HG03196 (cell line): ENCODE measurements at regions not wholly inside any gene's neighbourhood (a gene's known extent, or its start where the extent isn't known, plus 50 kb on each side); places are given as distances from the start of the nearest gene placed in this dataset.

ENCODE experiments used
- ATAC-seq: cut with Tn5 transposase; IDR thresholded peaks from one replicate; pipeline ENCODE4 v1.9.1; 2021; ENCODE audit not compliant: unreplicated experiment

DNA sequence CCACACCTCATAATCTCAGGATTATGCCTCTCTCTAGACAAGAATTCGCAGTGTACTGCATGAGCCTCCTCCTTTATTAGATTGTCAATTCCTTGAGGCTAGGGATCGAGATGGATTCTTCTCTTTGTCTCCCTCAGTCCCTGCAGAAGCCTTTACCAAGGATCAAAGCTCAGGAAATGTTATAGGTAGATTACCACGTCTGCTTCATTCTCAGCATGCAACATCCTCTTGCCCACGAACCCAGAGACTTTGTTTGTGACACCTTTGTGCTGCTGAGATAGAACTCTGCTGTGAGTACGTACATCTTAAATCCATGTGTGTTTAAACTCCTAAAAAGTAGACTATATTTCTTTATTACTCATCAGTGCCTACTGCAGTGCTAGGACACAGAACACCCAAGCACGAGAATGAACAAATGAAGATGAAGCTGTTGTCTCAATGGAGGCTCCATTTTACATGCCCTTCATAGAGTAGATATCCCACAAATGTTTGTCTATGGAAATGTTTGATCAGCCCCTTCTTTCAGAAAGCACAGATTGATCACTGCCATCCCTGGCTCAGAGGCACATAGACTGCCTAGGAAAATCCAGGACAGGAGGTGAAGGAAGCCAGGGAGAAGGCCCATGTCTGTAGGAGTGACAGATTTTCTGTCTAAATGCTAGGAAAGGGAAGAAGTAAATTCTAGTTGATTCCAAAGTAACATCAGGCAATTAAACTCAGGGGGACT is 98.8 kb upstream of the KLHL29 start:
- ATAC-seq = no peak

DNA sequence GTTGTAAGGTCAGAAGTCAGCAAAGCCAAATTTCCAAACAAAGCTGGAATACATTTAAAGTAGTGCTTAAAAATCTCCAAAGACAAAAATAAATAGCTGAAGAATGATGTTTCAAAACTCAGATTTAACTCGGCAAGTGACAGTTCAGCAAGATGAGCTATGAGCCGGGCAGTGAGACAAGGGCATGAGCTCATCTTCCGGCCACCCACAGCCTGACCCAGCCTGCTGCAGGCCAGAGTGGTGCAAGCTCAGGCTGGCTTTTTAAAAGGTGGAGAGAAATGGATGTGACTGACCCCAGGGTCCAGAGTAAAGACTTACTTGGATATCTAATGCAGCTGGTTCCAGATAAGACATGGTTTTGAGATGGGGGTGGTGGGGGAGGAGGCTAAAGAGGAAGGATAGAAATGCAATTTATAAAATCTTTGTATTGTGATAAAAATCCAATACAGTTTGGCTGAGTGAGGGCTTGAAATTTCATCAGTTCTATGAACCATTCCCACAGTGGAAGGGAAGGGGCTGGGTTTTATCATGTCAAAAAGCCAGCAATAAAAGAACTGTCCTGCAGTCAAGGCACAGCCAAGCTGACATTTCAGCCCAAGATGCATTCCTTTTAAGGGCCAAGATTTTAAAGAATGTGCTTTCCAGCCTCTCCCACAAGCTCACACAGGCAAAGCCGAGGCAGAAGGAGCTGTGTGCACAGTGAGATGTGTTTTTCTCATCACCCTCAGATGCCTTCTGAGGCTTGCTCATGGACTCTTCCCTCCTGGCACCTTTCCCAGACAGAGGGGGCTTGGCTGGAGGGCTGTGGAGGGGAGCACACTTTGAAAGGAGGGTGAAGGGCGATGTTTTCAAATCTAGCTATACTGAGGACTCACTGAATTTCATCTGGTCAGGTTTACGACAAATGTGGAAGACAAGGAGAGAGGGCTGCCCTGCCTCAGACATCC is 97.9 kb upstream of the KLHL29 start:
- ATAC-seq = no peak

DNA sequence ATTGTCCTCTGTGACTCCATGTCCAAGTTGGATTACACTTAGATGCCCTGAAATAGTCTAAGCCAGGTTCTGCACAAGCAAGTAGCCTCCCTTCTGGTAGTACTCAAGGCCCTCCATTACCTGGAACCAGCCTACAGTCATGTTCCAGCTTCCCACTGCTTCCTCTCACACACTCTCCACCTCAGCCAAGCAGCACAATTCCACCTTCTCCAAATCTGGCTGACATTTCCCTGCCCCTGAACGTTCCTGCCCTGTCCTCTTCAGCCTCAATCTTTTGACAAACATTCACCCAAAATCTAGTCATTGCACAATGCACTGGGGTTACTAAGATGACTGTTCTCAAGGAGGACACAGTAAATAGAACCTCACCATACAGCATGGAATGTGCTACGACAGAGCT is 95.3 kb upstream of the KLHL29 start:
- ATAC-seq = no peak

DNA sequence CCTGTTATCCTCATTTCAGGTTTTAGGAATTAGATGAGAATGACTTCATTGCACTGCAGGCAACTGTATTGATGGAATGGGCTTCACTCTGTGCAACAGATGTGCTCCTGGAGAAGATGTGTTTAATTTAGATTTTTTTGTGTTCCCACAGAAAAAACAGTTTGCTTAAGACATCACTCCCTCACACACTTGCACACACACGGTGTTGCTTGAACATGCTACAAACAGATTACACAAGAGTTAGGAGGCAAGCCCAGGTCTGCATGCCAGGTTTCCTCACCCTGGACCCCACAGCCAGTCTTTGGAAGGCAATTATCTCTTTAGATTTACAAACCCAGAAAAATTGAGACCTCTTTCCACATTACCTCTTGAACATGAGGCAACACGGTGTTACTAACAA is 93.7 kb upstream of the KLHL29 start:
- ATAC-seq = no peak

DNA sequence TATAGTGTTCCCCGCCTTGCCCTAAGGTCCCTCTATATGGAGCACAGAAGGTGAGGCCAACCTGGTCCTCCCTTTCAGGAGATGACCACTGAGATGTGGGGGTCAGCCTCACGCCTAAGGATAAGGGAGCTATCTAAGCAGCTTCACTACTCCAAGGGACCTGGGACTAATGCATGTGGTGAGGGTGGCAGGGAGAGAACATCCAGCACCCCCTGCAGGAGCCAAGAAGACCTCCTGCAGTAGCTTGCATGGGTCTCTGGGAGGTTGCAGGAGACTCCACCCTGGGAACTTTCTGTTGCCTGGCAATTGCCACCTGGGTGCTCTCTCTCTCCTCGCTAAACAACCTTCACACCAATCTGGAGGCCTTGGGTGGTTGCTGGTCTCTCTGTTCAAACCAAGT is 93.0 kb upstream of the KLHL29 start:
- ATAC-seq = no peak

DNA sequence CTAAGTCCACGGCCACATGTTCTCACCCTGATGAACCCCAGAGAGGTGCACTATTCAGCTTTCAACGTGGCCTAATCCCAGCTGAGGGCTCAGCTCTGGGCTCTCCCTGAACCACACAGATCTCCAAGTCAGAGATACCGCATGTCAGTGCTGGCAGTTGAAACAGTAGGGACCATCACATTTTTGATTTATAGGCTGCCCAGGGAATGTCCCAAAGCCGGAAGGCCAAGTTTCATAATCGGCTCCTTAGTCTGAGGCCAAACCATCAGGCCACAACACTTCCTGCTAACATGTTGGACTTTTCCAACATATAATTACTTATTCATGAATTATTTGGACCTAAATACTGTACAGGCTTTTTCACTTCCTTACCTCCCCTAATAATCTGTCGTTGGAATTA is 91.9 kb upstream of the KLHL29 start:
- ATAC-seq = no peak

DNA sequence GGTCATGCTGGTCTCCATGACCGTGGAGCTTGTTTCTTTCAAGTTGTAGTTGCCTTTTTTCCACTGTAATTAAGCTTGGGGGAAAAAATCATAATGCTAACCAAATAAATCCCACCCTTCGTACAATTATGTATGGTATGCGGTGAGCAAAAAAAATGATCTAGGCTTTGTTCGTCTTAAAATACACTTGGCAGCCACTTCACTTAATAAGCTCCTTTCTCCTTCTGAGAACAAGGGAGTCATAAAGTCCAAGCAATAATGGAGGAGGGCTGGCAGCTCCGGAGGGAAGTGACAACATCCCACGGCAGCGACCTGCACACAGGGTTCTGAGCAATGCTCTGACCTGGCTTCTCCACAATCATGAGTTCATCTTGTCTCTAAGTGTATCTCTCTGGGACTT is 91.2 kb upstream of the KLHL29 start:
- ATAC-seq = no peak

DNA sequence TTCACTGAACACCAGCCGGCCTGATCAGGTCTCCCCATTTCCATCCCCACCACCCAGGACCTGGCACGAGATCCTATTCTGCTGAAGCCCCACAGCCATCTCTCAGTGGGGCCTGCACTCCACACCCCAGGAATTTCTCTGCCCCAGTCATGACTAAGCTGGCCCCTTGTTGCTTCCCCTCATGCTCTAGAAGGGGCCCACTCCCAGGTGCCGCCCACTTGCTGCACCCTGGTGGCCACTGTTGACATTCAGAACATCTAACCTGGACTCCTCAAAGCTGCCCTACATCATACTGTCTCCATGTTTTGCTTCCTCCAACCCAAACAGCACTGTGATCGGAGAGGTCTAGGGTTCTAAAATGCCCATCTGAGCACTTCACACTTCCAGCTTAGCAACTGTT is 90.7 kb upstream of the KLHL29 start:
- no peak for ATAC-seq

DNA sequence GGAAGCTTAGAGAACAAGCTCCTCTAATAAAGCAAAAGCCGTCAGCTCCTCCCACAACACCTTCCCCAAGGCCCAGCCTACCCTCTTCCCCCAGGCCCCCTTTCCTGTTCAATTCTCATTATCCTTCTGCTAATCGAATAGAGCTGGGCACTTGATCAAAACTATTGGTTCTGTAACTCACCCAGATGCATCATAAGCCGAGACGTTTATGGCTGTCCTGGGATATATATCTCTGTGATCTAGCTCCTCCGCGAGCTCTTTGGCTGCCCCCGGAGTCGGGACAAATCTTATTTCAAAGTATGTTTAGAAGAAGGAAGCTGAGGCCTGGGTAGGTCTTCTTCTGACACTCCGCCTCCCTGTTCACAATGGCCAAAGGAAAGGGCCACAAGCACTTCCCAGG is 88.3 kb upstream of the KLHL29 start:
- no peak for ATAC-seq

DNA sequence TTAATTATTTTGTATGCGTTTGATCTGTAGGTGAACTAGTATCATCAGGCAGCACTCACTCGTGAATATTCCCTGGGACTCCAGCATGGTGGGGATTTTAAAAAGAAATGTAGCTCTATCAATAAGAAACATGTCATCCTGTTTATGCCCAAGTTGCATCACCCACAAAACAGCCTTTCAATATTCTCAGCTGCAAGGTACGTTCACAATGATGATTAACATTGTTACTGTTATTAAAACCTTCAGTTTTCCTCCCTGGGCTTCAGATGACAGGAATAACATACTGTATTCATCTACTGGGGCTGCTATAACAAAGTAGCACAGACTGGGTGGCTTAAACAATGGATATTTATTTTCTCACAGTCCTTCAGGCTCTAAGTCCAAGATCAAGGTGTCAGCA is 87.9 kb upstream of the KLHL29 start:
- ATAC-seq = no peak

DNA sequence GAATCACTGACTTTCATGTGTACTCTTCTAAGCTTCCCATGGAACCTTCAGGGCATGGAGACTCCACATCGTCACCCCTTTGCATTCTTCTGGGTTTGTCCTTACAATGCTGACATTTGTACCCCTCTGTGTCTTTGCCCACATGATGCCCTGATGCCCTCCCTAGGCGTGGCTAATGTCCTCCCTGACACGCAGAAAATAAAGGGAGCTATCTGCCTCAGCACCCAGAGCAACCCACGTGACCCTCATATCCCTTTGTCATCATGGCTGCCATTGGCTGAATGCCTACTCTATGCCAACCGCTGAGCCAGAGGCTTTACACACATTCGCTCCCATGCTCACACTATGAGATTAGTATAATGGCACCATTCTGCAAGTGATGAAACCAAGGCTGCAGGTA is 86.4 kb upstream of the KLHL29 start:
- ATAC-seq = no peak

DNA sequence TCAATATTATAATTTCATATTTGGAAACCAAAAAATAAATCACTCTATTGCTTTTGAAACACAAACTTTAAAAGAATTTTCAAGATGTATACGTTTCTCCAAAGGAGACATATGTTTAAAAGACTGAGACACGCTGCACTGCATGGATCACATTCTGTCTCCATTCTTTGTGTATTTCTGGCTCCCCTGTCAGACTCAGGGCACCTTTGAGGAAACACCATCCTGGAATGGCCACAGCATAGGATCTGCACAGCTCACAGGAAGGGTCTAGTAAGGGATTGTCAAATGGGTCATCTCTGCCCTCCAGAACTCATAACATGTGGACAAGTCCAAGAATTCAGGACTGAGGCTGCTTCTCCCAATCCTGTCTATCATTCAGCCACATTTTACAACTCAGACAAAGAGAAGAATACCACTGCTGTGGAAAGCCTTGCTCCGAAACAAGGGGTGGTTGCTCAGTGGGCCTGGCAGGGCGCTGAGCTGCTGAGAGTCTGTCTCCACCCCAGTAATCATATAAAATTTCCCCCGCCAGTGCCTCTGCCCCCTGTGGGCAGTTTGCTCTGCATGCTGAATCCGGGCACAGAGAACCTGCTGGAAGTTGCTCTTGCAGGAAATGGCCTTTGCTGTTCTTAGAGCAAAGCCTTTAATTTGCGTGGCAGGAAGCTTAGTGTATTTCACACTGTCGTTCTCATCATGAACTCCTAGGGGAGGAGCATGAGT is 85.3 kb upstream of the KLHL29 start:
- no peak for ATAC-seq

DNA sequence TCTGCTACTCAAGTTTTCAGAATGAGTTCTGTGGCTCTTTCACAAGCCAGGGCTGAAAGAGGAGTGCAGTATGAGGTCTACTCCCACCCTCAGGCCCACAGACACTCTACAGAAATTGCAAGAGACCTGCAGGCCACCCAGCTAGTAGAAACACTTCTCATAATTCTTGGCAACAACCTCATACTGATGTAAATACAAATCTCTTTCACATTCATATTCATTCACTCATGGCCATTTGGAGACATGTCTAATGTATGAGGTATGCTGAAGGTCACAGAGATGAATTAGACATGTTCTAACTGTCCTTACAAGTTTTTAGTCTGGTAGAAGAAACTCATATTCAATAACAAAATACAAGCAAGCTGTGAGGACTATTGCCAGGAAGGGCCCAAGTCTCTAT is 83.8 kb upstream of the KLHL29 start:
- no peak for ATAC-seq

DNA sequence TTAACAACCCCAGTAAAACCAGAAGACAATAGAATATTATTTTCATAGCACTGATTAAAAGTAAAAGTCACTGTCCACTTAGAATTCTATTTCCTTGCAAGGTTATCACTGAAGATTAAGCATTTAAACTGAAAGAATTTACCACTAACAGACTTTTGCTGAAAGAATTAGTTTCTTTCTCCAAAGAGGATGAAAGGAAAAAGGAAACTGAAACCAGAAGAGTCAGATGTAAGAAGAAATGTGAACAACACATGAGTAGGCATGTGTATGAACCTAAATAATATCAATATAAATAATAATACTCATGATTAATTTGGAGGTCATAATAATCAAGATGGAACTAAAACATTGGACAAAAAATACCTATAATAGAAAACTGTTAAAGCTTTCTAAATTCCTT is 82.4 kb upstream of the KLHL29 start:
- no peak for ATAC-seq

DNA sequence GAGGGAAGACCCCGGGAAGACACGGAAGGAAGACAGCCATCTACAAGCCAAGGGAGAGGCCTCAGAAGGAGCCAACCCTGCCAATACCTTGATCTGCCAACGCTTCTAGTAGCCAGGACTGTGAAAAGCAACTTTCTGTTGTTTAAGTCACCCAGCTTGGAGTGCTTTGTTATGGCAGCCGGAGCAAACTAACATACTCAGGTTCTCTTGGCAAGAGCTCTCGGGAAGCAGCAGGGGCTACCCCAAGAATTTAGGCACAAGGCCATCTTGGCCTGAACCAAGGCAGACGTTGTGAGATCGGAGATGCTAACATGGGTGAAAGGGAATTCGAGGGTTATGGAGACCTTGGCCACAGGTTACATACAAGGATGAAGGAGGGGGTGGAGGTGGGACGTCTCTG is 78.6 kb upstream of the KLHL29 start:
- no peak for ATAC-seq

DNA sequence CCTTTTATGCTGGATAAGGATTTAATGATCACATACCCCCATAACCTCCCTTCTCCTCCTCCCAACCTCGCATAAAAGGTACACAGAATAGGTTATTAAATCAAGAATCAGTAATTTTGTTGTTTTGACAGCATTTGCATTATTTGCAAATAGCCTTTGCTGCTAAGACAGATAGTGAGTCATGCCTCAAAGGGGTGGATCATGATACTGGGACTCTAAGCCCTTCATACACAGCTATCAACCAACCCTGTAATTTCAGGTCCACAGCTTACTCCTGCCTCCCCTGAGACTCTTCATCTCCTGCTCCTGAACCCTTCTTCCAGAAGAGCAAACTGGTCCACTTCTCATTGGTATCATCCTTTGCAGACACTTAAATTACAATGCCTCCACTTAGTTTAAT is 73.8 kb upstream of the KLHL29 start:
- ATAC-seq = no peak

DNA sequence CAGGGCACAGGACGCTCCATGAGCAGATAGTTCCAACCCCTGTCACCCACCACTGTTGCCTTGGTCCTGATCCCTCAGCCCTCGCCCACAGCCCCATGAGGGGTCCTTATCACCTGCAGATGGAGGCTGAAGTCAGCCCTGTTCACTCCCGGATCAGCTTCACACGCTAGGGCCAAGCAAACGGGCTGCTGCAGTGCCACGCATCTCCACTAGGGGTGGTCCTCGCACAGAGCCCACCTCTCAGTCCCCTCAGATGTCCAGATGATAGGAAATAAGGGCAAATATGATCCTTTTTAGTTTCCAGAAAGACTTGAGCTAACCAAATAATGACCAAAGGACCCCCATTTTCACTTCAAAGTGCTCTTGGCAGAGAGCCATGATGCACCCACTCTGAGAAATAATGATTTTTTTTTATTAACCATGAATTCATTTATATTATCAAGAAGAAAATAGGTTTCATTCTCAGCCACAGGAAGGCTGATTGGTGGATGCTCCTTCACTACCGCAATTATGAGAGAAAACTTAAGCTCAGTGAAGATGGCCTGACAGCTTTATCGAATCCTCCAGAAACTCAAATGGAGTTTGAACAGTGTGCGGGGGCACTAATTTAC is 71.9 kb upstream of the KLHL29 start:
- peak; percentile 68 for ATAC-seq

DNA sequence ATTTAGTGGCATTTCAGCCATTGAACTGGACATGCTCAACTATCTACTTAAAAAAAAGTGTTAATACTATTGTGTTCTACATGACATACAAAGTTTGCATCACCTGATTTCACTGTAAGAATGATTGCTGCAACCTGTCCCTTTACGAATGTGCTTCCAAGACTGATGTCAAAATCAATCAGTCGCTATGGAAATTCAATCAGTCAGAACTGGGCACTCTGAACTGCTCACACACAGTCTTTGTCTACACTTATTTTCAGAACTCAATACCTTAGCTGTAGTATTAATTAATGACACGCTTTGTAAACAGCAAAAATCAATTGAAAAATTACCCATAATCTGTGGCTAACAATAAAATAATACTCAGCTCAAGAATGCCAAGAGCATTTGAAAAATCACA is 70.3 kb upstream of the KLHL29 start:
- ATAC-seq = no peak

DNA sequence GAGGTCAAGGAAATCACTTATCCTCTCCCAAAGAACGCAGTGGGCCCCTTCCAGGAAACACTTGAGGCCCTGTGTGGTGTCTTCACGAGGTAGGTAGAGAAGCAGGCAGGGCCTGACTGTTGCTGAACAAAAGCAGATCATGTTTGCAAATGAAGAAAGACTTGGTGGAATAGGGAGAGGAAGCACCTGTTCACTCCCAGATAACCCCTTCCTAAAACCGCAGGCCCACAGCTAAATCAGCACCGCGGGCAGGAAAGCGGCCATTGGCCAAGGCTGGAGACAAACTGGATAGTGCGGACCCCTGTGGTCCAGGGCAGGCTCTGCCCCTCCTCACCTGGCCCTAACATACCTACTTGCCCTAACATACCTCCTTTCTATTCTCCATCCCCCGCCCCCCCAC is 64.9 kb upstream of the KLHL29 start:
- no peak for ATAC-seq

DNA sequence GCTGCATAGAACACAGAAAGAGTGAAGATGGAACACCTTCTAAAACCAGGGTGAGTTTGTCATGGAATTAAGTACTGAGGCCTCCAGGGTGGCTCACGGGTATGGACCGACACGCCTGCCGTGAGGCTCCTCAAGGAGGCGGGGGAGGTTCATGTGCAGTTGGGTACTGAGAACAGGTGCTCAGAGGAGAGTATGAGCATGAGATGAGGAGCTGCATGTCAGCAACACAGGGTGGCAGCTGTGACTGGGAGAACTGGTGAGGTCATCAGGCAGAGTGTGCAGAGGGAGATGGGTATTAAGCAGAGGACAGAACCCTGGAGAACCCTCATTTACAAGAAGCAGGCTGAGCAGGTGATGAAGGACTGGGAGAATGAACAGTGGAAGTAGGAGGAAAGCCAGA is 63.2 kb upstream of the KLHL29 start:
- no peak for ATAC-seq

DNA sequence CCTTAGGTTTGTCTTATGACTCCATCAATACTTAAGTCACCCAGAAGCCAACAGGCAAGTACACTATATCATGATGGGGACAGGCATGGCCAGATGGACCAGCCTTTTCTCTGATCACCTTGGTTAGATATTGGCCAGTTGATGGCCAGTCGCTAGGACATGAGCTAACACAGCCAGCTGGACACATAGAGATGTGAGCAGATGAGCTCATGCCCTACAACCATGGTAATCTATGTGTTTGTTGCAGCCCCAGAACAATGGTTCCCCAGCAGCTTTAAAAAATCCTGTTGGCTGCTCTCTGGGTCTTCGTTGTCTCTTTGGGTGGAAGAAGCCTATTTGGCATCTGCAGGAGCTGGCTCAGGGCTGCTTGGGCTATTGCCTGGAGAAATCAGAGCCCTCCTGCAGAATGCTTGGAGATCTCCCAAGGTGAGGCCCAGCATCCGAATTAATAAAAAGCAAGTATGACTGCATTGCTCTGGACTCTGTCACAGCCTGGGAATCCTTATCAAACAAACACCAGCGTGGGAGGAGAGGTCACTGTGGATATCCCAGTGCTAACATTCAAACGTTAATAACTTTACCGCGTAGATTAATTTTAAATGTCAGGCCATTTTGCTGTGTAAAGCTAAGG is 62.3 kb upstream of the KLHL29 start:
- ATAC-seq = no peak
